Activated CD4-positive, alpha-beta T cell treated with anti-CD3 and anti-CD28 coated beads for 4 hours (primary cell): ENCODE measurements at regions not wholly inside any gene's neighbourhood (a gene's known extent, or its start where the extent isn't known, plus 50 kb on each side); places are given as distances from the start of the nearest gene placed in this dataset.
"Not testable (repeated sequence)": the region's sequence is repeated elsewhere in the genome, so short reads cannot be mapped to it uniquely, and the experiment has no call there.

Experiments
- DNase-seq, 2 donors: peaks; one replicate each; pipeline ENCODE4 v3.0.0-alpha.2; 2020

DNA sequence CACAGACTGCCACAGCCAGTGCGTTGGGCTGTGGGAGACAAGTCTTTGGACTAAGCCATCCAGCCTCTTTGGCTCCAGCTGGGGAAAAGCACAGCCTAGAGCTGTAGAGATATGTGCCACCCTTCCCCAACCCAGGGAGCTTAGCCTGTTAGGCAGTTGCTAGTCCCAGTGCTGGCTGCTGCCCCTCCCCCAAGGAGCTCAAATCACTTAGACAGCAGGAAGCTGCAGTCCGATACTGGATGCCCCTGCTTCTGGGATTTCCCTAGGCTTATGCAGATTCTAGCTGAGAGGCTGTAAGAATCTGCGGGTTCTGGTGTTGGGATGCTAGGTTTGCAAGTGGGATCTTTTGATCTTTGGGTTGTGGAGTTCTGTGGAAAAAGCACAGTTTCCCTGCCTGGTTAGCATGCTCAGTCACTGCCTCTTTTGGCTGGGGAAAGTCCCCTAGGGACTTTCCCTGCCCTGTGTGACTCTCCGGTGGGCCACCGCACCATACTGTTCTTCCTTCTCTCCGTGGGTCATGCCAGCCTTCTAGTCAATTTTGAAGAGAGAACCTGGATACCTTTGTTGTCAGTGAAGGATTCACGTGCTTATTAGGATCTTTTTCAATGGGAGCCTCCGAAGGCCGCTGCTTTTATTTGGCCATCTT, 792.0 kb downstream of the KCNA4 start:
- DNase-seq = no peak

DNA sequence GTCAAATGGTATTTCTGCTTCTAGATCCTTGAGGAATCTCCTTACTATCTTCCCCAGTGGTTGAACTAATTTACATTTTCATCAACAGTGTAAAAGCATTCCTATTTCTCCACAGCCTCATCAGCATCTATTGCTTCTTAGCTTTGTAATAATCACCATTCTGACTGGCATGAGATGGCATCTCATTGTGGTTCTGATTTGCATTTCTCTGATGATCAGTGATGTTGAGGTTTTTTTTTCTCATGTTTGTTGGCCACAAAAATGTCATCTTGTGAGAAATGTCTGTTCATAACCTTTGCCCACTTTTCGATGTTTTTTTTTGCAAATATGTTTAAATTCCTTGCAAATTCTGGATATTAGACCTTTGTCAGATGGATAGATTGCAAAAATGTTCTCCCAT, 797.3 kb downstream of the KCNA4 start:
- DNase-seq = not testable (repeated sequence)

DNA sequence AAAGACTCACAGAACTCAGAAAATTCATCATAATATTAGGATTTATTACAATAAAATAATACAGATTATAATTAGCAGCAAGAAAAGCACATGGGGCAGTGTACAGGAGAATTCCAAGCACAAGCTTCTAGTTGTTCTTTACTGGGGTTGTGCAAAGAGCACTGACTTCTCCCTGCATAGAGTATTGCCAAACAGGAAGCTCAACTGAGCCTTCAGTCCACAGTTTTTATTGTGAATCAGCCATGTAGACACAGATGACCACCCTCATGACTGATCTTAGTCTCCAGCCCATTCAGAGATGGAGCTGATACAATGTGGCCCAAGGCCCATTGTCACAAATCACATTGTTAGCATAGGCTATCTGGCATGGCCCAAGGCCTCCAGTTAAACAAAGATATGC, 798.9 kb downstream of the KCNA4 start:
- DNase-seq = no peak

DNA sequence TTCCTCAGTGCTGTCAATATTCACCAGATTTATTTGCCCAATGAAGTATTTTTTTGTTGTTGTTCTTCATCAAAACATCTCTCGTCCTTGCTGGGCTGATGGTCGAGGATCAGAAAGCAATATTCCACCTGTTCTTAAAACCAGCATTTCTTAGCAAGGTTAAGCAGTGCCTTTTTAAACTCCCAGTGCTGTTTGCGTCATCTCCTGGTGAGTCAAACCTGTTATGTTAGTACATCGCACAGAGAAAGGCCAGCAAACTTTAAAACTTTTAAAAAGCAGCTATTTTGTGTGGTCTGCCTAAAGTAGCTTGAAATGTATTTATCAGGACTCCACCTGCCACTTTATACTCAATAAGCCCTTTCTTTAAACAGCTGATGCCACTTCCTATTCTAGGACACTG, 802.0 kb downstream of the KCNA4 start:
- DNase-seq = no peak

DNA sequence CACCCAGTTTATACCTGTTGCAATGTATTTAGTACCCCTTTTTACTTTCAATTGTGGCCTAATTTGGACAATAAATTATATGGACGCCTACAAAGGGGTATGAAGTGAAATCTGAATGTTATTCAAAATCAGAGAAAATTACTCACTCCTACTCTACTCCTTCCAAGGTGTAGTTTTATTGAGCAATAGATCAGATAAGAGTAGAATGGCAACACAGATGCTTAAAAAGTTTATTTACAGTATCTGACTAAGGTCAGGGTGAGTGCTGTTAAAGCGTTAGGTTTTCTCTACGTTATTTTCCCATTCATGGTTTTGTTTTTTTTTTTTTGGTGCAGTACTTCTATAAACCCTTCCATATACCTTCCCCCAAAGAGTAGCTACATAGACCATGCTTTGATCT, 805.6 kb downstream of the KCNA4 start:
- no peak for DNase-seq

DNA sequence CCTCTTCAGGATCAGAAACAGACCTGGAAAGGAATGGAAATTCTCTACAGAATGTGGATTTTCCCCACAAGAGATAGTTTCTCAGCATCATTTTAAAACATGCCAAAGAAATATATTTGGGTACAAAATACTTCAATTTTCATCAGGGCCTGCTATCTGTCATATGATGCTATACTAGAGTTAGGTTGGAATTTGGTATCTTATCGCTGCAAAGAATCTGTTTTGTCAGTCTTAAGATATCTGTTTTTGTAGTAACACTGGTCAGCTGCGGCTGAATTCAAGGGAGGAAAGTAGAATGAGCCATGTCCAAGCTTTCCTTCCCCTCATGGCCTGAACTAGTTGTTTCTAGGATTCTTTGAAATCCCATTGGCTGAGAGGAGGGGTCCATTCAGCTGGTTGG, 806.4 kb downstream of the KCNA4 start:
- no peak for DNase-seq

DNA sequence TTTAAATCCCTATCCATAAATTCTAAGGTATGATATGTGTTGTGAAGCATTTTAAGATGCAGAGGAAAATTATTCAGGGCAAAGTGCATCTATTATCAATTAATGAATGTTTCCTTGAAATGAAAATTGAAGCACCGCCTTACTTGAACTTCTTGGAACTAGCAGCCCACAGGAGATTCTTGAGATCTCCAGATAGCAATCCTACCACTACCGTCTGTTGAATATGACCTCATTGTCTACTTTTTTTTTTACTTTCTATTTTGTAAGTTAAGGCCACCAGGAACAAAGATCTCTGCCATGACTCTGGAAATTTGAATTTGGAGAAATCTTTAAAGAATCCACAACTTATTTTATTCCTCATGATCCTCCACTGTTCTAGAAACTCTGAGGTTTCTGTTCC, 808.7 kb downstream of the KCNA4 start:
- no peak for DNase-seq

DNA sequence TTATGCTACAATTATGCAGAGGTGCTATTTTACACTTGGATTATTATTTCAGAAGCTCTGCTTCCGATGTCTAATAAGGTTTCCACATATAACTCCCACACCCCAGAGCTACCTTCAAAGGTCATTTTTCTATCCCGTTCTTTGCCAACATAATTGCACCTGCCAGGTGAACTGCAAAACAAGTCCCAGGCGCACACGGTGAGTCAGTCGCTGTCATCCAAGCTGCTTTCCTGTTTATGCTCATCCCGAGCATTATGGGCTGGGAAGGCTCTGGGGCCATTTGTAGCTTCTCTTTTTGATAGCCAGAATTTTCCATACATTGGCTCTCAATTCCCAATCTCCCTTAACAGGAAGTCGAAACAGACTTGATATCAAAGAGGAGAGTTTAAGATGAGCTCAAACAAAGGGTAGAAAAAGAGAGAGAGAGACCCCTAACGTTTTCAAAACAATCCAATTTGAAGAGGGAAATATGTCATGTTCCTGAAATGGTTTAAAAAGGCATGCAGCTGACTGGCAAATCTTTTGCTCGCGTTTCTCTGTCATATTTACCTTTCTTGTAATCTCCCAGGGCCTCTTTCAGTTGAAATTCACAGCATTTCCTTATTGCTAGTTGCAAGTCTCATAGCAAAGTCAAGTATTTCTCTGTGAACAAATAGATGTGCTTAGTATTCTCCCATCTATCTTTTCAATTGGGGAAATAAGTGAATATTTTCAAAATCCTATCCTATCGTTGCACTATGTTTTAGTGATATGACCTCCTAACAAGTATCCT, 815.9 kb downstream of the KCNA4 start:
- DNase-seq = no peak

DNA sequence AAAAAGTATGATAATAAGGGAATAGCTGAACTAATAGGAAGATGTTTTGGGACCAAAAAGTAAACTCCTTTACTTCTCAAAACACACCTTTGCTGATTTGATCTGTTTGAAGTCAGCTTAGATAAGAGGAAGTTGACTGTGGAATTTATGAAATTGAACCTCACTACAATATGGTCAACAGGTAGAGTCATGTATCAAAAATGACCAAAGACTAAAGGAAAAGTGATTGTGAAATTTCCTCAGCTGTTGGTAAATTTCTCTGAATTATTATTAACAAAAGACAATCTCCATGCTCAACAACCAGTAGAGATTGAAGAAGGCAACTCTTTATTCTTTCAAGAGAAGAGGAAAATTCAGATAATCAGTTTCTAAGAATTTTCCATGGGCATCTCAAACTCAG, 826.5 kb downstream of the KCNA4 start:
- no peak for DNase-seq

DNA sequence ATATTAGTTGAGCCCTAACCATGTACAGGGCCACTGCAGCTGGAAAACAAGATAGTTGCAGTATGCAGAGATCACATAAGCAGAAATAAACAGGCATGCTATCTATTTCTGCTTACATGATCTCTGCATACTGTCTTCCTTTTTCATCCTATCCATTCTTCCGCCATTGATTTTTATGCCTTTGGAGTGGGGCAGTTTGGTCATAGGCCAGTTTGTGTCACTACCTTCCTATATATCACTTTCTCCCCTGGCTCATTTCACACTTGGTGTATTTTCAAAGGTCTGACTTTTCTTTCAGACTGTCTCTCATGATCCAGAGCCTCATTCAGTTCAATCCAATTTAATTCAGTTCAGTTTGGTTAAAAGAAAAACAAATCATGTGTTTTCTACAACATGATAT, 829.6 kb downstream of the KCNA4 start:
- no peak for DNase-seq

DNA sequence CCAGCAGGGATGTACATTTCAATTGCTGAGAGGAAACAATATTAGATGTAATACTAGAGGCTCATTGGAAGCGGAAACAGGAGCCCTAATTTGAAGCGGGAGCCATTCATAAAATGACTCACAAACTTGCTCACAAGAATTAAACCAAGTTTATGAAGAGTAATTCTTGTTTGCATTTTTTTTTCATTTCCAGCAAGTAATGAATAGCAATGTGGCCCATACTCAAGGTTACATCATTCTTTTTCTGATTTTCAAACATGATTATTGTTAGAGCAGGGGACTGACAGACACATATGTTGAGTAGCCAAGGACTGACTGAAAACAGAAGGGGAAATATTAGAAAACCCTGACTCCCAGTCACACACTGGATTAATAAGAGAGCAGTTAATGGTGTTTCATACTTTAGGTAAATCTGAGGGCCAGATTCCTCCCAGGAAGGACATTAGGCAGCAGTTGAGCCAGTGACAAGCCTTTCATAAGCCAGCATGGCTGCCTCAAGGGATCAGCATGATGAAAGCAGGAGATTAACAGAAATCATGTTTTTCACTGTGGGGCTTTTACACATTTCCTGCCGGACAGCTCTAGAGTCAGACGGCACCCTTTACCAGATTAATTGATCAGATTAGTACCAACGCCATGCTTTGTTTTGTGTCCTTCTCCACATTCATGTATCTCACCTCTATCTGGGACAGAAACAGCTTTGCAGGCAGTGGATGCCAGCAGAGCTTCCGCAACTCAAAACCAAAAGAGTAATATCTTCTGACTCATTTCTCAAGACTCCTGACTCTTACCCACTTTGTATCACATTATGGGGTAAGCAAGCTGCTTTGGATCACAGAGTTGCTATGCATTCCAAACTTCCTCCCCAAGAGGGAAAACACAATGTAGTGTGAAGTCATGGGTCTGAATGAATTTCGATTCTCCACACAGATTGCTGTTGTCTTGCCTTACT, 831.6 kb downstream of the KCNA4 start:
- DNase-seq = no peak

DNA sequence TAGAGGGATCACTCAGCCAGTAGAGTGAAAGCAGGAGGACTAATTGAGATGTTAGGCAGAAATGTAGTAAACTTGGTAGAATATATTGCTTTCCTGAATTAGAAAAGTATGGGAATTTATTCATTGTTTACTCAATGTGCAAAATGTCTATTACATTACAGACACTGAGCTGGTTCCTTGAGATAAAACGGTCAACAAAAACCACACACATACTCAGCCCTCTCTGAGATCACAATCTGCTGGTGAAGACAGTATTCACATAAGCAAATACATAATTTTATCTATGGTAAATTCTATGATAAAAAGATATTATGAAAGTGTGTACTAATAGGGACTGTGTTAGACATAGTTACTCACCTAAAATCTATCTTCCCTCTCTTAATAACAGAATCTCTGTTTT, 833.5 kb downstream of the KCNA4 start:
- DNase-seq = no peak

DNA sequence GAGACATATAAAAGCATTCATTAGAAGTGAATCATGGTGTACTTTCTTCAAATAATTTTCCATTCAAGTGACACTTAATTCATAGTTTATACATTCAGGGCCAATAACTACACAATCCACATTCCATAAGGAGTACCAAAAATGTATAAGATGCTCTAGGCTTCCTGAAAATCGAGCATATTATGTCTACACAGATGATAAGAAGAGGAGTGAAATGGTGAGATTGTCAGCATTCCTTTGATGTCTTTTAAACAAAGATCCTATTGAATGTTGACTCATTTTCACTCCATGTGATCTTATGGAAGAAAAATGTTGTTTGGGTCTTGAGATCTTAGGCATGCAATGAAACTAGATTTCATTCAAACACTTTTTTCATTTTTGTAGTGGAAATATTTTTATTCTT, 843.2 kb downstream of the KCNA4 start:
- DNase-seq = no peak

DNA sequence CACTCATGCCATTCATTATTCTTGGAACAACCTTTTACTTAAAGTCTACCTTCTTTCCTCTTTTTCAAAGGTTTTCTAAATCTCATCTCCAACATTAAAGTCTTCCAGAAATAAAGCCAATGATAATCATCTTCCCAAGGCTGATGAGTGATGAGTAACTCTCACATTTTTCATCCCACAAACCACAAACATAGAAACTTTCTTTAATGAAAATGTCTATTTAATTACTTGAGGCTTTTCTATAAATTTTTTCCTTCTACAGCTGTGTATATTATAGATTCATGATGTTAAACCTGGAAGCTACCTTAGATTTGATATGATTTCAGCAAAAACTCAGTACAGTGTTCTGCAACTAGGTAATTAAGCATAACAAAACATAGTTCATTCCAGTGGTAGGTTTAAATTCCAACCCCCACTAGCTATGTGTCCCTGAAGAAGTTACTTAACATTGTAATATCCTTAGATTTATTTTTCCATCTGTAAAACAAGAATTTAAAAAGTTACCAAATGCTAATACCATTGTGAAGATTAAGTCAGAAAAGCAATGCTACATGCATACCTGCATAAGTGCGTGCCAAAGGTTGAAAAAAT, 845.4 kb downstream of the KCNA4 start:
- no peak for DNase-seq

DNA sequence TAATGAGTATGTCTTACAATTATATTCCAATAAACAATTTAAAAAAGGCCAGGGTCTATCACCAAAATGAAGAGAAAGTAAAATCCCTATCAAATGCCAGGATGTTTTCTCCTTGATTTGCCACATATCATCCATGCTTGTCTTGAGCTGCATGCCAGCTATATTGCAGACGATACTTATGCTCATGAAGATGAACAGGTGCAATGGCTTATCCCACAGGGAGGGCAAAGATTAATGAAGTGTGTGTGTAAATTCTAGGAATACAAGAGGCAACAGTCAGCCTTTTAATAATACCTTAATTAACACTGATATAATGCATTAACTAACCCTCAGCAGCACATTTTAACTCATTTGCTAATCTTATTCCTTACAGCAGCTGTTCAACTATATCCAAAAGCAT, 850.5 kb downstream of the KCNA4 start:
- no peak for DNase-seq

DNA sequence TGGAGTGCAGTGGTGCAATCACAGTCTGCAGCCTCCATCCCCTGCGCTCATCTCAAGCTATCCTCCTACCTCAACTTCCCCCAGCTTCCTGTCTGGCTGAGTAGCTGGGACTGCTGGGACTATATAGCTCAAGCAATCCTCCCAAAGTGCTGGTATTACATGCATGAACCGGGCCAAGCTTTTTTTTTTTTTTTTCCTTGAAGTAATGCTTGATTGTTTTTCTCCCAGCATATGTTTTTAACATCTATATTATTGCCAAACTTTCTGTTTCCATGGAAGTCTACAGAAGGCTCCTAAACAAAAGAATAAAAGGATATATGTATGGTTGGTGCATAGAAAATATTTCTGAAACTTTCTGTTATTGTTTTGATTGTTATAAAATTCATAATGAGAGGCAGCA, 853.6 kb downstream of the KCNA4 start:
- no peak for DNase-seq

DNA sequence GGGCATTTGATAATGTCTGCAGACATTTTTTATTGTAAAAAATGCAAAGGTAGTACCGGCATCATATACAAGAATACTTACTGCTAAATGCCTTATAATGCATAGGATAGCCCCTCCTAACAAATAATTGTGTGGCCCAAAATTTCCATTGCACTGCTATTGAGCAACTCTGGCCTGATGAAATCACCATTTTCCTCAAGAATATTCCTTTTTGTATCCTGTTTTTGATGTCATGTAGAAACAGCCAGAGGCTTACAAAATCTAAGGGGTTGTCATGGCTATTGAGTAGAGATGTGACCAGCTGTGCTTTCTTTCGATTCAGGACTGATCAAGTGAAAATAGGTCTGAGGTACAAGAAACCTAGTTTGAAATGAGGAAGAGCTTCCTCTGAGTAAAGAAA, 854.3 kb downstream of the KCNA4 start:
- no peak for DNase-seq

DNA sequence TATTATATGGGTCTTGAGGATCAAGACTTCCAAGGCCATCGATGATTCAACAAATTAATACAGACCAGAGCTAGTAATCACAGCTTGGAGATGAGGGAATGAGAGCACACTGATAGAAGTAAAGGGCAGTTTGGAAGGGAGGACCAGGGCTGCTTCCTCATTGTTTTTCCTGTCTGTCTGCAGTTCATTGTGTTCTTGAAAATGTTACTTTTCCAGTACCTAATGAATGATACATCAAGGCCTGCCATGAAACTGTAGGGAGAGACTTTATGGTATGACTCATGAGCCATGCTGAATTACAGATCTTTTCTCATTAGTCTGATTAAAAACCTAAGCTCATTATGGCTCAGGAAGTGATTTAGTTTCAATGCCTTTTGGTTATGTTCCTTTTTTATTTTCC, 855.6 kb downstream of the KCNA4 start:
- no peak for DNase-seq

DNA sequence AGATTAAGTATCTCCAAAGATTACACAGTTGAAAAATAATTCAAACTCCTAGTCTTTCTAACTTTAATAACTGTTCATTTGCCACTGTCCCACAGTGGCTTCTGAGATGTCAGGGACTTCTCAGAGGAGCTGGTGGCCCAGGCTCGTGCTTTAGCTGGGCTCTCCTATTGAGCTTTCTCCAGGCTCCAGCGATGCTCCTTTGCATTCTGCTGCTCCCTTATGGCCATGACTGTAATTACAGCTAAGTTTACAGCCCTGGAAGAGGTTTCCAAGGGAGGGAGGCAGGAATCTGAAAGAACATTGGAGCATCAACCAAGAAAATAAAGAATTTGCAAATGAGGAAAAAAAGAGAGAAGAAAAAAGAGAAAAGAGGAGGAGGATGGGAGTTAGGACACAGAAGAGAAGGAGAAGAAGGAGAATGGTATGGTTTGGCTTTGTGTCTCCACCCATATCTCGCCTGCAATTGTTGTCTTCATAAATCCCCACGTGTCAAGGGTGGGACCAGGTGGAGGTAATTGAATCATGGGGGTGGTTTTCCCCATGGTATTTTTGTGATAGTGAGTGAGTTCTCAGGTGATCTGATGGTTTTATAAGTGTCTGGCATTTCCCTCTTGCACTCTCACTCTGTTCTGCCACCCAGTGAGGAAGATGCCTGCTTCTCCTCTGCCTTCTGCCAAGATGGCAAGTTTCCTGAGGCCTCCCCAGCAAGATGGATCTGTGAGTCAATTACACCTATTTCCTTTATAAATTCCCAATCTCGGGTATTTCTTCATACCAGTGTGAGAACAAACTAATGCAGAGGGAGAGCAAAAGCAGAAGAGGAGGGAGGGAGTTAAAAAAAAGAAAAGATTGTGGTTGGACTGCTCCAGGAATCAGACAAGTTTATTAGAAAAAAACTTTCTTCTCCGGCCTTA, 857.0 kb downstream of the KCNA4 start:
- DNase-seq = no peak

DNA sequence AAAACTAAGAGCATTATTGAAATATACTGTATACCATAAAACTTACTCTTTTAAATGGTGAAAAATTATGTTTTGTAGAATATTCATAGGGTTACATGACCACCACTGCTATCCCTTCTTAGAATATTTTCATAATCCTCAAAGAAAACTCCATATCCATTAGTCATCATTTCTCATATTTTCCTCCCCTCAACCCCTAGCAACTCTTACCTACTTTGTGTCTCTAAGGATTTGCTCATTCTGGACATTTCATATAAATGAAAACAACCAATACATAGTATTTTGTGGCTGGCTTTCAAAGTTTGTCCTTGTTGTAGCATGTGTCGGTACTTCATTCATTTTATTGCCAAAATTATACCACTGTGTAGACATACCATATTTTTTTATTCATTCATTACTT, 863.8 kb downstream of the KCNA4 start:
- DNase-seq = no peak

DNA sequence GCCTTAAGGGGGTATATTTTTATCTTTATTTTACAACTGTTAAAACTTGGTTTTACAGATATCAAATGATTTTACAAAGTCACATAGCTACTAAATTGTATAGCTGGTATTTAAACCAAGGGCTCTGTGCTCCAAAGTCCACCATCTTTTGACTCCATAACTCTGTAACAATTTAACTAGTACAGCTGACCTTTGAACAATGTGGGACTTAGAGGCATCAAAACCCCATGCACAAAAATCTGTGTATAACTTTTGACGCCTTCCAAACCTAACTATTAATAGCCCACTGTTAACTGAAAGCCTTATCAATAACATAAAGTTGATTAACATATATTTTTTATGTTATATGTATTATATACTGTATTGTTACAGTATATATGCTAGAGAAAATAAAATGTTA, 874.3 kb downstream of the KCNA4 start:
- DNase-seq = not testable (repeated sequence)

DNA sequence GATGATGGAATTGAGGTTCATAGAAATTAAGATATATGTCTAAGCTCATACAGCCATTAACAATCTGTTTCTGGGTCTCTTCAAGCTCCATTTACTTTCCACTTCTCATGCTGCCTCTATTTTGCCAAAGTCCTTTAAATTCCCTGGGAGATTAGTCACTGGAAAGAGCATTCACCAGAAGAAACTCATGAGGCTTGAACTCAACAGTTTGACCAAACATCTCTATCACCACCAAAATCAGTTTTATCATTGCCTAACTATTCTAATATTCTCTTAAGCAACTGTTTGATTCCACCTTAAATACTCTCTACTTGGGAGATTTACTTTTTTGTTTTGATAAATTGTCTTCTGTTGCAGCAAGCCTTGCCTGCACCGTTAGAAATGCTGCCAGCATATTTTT, 881.3 kb downstream of the KCNA4 start:
- DNase-seq = no peak
